Osteocyte (in vitro differentiated cells): ENCODE measurements at regions not wholly inside any gene's neighbourhood (a gene's known extent, or its start where the extent isn't known, plus 50 kb on each side); places are given as distances from the start of the nearest gene placed in this dataset.

Experiments
- DNase-seq: peaks from one replicate; pipeline ENCODE4 v3.0.0; 2021; ENCODE audit warnings: mixed read lengths; ENCODE audit not compliant: unreplicated experiment; ENCODE audit errors: extremely low spot score
- H3K27ac Mint-ChIP-seq: one replicate; pipeline ENCODE4 v1.8.0; 2021; ENCODE audit warnings: mild to moderate bottlenecking, mixed read lengths; ENCODE audit not compliant: unreplicated experiment
- H3K27me3 Mint-ChIP-seq: one replicate; pipeline ENCODE4 v1.8.0; 2021; ENCODE audit warnings: mixed read lengths; ENCODE audit not compliant: unreplicated experiment
- H3K36me3 Mint-ChIP-seq: one replicate; pipeline ENCODE4 v1.8.0; 2021; ENCODE audit warnings: mixed read lengths; ENCODE audit not compliant: unreplicated experiment
- H3K4me1 Mint-ChIP-seq: one replicate; pipeline ENCODE4 v1.8.0; 2021; ENCODE audit warnings: mixed read lengths; ENCODE audit not compliant: unreplicated experiment
- H3K4me3 Mint-ChIP-seq: one replicate; pipeline ENCODE4 v1.8.0; 2021; ENCODE audit warnings: mild to moderate bottlenecking, moderate library complexity, mixed read lengths; ENCODE audit not compliant: unreplicated experiment
- H3K9me3 Mint-ChIP-seq: one replicate; pipeline ENCODE4 v1.8.0; 2021; ENCODE audit warnings: mixed read lengths; ENCODE audit not compliant: unreplicated experiment
- TF ChIP-seq, protein P1 (sequence below): fragments of 200-600 bp; sonication (generic); IDR thresholded peaks from 2 replicates; pipeline ENCODE4 v1.5.0; 2021; ENCODE audit warnings: antibody characterized with exemption, mild to moderate bottlenecking, moderate library complexity

DNA sequence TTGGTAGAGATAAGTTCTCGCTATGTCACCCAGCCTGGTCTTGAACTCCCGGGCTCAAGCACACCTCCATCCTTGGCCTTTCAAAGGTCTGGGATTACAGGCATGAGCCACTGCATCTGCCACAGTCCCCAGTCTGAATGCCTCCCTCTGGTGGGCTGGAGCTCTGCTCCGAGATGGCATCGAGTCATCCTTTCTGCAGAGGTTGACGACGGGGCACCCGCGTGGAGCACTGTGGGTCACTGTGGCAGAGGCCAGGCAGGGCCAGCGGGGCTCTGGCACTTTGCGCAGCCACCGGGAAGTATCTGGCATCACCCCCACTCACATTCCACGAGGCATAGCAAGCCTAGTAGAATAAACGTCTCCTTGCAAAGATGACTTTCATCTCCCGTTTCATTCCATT is 163.3 kb upstream of the DIO3 start:
- H3K4me3 Mint-ChIP-seq, result no peak overlapping the region
- H3K4me1 Mint-ChIP-seq, result no peaks in the 10 kb centered on the region
- H3K9me3 Mint-ChIP-seq, result peaks cover 6% of the 10 kb centered on the region
- no peaks in the 10 kb centered on the region for H3K36me3 Mint-ChIP-seq
- peaks cover 3% of the 10 kb centered on the region for H3K27me3 Mint-ChIP-seq
- H3K27ac Mint-ChIP-seq, result no peak overlapping the region
- no peak for DNase-seq
- TF ChIP-seq, protein P1, sequence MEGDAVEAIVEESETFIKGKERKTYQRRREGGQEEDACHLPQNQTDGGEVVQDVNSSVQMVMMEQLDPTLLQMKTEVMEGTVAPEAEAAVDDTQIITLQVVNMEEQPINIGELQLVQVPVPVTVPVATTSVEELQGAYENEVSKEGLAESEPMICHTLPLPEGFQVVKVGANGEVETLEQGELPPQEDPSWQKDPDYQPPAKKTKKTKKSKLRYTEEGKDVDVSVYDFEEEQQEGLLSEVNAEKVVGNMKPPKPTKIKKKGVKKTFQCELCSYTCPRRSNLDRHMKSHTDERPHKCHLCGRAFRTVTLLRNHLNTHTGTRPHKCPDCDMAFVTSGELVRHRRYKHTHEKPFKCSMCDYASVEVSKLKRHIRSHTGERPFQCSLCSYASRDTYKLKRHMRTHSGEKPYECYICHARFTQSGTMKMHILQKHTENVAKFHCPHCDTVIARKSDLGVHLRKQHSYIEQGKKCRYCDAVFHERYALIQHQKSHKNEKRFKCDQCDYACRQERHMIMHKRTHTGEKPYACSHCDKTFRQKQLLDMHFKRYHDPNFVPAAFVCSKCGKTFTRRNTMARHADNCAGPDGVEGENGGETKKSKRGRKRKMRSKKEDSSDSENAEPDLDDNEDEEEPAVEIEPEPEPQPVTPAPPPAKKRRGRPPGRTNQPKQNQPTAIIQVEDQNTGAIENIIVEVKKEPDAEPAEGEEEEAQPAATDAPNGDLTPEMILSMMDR, result no peak

DNA sequence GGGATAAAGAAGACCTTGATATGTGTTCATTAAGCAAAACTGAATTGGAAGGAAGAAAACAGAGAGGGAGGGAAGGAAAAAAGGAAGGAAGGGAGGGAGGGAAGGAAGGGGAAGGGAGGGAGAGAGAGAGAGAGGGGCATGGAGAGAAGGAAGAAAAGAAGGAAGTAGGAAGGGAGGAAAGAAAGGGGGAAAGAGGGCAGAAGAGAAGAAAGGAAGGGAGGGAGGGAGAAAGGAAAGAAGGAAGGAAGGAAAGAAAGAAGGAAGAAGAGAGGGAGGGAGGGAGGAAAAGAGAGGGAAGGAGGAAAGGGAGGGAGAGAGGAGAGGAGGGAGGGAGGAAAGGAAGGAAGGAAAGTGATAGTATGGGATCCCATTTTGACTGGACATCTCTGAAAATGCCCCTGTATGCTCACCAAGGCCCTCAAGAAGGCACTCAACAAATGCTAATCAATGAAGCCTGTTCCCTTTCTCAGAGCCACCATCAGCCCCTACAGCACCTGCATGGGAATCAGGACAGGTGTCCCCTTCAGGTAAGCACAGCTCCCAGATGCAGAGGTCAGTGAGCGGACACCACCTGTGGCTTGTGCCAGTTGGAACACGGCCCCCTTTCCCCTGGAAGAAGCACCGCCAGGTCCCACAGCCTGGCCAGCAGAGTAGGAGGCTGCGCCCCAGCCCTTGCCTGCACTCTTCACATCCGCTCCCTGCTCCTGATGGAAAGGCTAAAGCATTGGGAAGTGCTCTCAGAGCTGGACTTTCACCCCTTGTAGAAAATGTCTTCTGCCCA is 161.4 kb upstream of the DIO3 start:
- Mint-ChIP-seq H3K9me3 (peaks cover 3% of the 10 kb centered on the region), H3K4me1 (no peaks in the 10 kb centered on the region), H3K27ac (no peak overlapping the region), H3K36me3 (no peaks in the 10 kb centered on the region), H3K27me3 (no peaks in the 10 kb centered on the region), H3K4me3 (no peak overlapping the region)
- TF ChIP-seq, protein P1, result no peak
- DNase-seq, result no peak

DNA sequence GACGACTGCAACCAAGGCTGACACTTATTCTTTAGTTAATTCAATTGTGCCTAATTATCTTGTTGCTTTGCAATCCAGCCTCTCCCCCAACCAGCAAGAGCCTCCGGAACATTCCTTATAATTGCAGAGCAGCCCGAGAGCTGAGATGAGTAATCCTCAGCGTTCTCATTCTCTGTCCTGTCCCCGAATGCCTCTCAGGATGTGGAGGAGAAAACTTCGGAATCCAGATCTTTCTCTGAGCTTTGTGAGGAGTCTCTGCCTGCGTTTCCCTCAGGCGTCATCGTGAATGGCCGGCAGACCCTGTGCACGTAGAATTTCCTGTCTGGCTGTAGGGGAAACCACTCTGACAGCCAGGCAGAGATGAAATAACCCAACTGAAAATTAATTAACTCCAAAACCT is 160.5 kb upstream of the DIO3 start:
- TF ChIP-seq, protein P1, result no peak
- Mint-ChIP-seq H3K27me3 (no peaks in the 10 kb centered on the region), H3K36me3 (no peaks in the 10 kb centered on the region), H3K27ac (no peak overlapping the region), H3K9me3 (no peaks in the 10 kb centered on the region), H3K4me3 (no peak overlapping the region), H3K4me1 (no peaks in the 10 kb centered on the region)
- DNase-seq, result no peak

DNA sequence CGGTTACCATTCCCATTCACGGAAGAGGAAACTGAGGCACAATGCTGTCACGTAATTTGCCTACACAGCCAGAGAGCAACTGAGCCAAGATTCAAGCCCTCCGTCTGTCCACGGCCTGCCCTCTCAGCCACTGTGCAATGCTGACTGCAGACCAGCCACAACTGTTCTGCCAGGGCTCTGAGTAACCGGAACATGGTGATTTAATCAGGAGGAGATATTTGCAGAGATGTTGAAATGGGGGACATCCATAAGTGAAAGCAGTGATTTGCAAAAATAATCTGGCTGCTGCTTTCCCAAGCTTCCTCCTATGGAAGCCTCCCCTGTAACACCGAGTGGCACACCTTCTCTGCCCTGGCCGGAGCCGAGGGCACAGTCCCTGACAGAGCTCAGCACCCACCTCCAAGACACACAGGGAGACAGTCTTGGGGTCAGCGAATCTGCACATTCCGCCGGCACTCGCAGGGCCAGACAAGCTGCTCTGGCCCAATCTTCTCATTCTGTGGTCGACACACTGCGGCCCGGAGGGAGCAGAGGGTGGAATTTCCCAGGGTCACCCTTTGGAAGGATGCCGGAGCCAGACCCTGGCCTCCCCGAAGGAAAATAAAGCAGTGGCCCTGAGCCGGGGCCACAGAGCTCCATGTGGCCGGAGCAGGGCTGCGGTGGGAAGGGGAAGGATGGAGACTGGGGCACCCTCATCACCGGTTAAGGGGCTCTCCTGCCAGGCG is 158.2 kb upstream of the DIO3 start:
- no peak overlapping the region for H3K27ac Mint-ChIP-seq
- no peak overlapping the region for H3K4me3 Mint-ChIP-seq
- TF ChIP-seq, protein P1, result no peak
- no peaks in the 10 kb centered on the region for H3K27me3 Mint-ChIP-seq
- no peaks in the 10 kb centered on the region for H3K9me3 Mint-ChIP-seq
- no peaks in the 10 kb centered on the region for H3K36me3 Mint-ChIP-seq
- DNase-seq, result no peak
- peaks cover under 1% of the 10 kb centered on the region for H3K4me1 Mint-ChIP-seq

DNA sequence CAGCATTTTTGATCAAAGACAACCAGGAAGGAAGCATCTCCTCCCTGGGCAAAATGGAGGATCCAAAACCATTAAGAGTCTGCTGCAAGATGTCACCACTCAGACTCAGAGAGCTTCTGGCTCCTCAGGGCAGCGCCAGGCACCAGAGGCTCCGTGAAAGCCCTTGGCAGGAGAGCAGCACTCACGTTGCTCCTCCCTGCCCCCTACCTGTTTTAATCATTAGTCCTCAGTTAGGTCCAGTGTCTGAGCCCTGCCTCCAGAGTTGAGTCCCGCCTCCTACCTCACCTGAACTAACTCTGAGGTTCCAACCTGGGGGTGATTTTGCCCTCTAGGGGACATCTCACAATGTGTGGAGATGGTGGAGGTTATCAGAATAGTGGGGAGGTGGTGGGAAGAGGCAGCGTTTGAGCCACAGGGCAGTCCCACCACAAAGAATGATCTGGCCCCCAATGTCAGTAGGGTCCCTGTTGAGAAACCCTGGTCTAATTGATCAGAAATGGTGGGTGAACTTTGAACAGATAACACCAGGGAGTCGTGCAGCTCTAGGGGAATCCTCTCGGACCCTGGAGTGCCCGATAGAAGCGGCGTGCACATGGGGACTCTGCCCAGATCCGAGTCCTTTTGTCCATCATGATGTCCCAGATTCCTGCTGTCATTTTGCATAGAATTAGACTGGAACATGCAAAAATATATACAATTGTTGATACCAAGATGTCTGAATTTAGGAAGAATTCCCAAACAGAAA is 156.7 kb upstream of the DIO3 start:
- Mint-ChIP-seq H3K36me3 (no peaks in the 10 kb centered on the region), H3K9me3 (no peaks in the 10 kb centered on the region), H3K4me3 (no peak overlapping the region), H3K27me3 (no peaks in the 10 kb centered on the region), H3K4me1 (peaks cover 4% of the 10 kb centered on the region), H3K27ac (no peak overlapping the region)
- no peak for DNase-seq
- TF ChIP-seq, protein P1, result no peak
